ENCODE measurements at regions not wholly inside any gene's neighbourhood (a gene's known extent, or its start where the extent isn't known, plus 50 kb on each side); places are given as distances from the start of the nearest gene placed in this dataset.
"Not testable (repeated sequence)": the region's sequence is repeated elsewhere in the genome, so short reads cannot be mapped to it uniquely, and the experiment has no call there.

- no peak overlapping the region for H3K4me3 ChIP-seq (ENCODE audit: low read depth, low read length)
- Mint-ChIP-seq H3K4me1 (no peaks in the 10 kb centered on the region), H3K27ac (no peak overlapping the region), H3K27me3 (no peaks in the 10 kb centered on the region), H3K9me3 (peaks cover 3 to 27% (median 5%) of the 10 kb centered on the region in 7 donors), H3K36me3 (no peaks in the 10 kb centered on the region), H3K4me3 (no peak overlapping the region)
- H3K9me3 ChIP-seq (ENCODE audit: control insufficient read depth in 2 of 2, low read length in 2 of 2), result peaks cover 0 to 2% of the 10 kb centered on the region in 2 experiments
- no peaks in the 10 kb centered on the region for H3K27me3 ChIP-seq (ENCODE audit: control insufficient read depth, insufficient read depth, low read length)
- DNase-seq (no peak), ATAC-seq (ENCODE audit: low read depth in 2 of 2) (no peak)
- no peaks in the 10 kb centered on the region for H3K36me3 ChIP-seq (ENCODE audit: control insufficient read depth, insufficient read depth, low read length)
- H3K27ac ChIP-seq (ENCODE audit: insufficient read depth, low read length, poor library complexity, severe bottlenecking), result no peak overlapping the region
- H3K4me1 ChIP-seq (ENCODE audit: control insufficient read depth, insufficient read depth, low read length, poor library complexity, severe bottlenecking), result no peaks in the 10 kb centered on the region
These were observed 208.2 kb upstream of the CNTNAP5 start for GRCh38 chr2:123816928-123817327.

GRCh38 chr2:123826729-123827271 lies 198.3 kb upstream of the CNTNAP5 start:
- no peak overlapping the region for H3K4me3 ChIP-seq (ENCODE audit: low read depth, low read length)
- no peaks in the 10 kb centered on the region for H3K4me1 Mint-ChIP-seq
- H3K27ac Mint-ChIP-seq, result no peak overlapping the region
- H3K4me1 ChIP-seq (ENCODE audit: control insufficient read depth, insufficient read depth, low read length, poor library complexity, severe bottlenecking), result no peaks in the 10 kb centered on the region
- H3K9me3 Mint-ChIP-seq, result peaks cover 1 to 24% (median 7%) of the 10 kb centered on the region in 7 donors
- H3K36me3 Mint-ChIP-seq, result no peaks in the 10 kb centered on the region
- ATAC-seq (ENCODE audit: low read depth in 2 of 2) (no peak), DNase-seq (no peak)
- no peak overlapping the region for H3K4me3 Mint-ChIP-seq
- no peaks in the 10 kb centered on the region for H3K36me3 ChIP-seq (ENCODE audit: control insufficient read depth, insufficient read depth, low read length)
- H3K9me3 ChIP-seq (ENCODE audit: control insufficient read depth in 2 of 2, low read length in 2 of 2), result peaks cover under 1 to 5% of the 10 kb centered on the region in 2 experiments
- H3K27me3 Mint-ChIP-seq, result no peaks in the 10 kb centered on the region
- no peak overlapping the region for H3K27ac ChIP-seq (ENCODE audit: insufficient read depth, low read length, poor library complexity, severe bottlenecking)
- H3K27me3 ChIP-seq (ENCODE audit: control insufficient read depth, insufficient read depth, low read length), result no peaks in the 10 kb centered on the region

- H3K27me3 Mint-ChIP-seq, result no peaks in the 10 kb centered on the region
- no peaks in the 10 kb centered on the region for H3K36me3 ChIP-seq (ENCODE audit: control insufficient read depth, insufficient read depth, low read length)
- peaks cover 0 to 24% (median 0%) of the 10 kb centered on the region in 7 donors for H3K9me3 Mint-ChIP-seq
- no peaks in the 10 kb centered on the region for H3K4me1 Mint-ChIP-seq
- no peaks in the 10 kb centered on the region for H3K36me3 Mint-ChIP-seq
- H3K27ac Mint-ChIP-seq, result no peak overlapping the region
- DNase-seq, result no peak
- H3K4me3 Mint-ChIP-seq, result no peak overlapping the region
- no peaks in the 10 kb centered on the region for H3K4me1 ChIP-seq (ENCODE audit: control insufficient read depth, insufficient read depth, low read length, poor library complexity, severe bottlenecking)
- no peak for ATAC-seq (ENCODE audit: low read depth in 2 of 2)
- no peaks in the 10 kb centered on the region for H3K27me3 ChIP-seq (ENCODE audit: control insufficient read depth, insufficient read depth, low read length)
- H3K27ac ChIP-seq (ENCODE audit: insufficient read depth, low read length, poor library complexity, severe bottlenecking), result no peak overlapping the region
- peaks cover 2 to 12% of the 10 kb centered on the region in 2 experiments for H3K9me3 ChIP-seq (ENCODE audit: control insufficient read depth in 2 of 2, low read length in 2 of 2)
- H3K4me3 ChIP-seq (ENCODE audit: low read depth, low read length), result no peak overlapping the region
These were observed 185.8 kb upstream of the CNTNAP5 start for GRCh38 chr2:123839326-123839725.

GRCh38 chr2:123840016-123840415 lies 185.1 kb upstream of the CNTNAP5 start:
- DNase-seq (no peak), ATAC-seq (ENCODE audit: low read depth in 2 of 2) (no peak)
- Histone ChIP-seq H3K27ac (ENCODE audit: insufficient read depth, low read length, poor library complexity, severe bottlenecking) (no peak overlapping the region), H3K4me3 (ENCODE audit: low read depth, low read length) (no peak overlapping the region), H3K4me1 (ENCODE audit: control insufficient read depth, insufficient read depth, low read length, poor library complexity, severe bottlenecking) (no peaks in the 10 kb centered on the region), H3K36me3 (ENCODE audit: control insufficient read depth, insufficient read depth, low read length) (no peaks in the 10 kb centered on the region), H3K27me3 (ENCODE audit: control insufficient read depth, insufficient read depth, low read length) (no peaks in the 10 kb centered on the region), H3K9me3 (ENCODE audit: control insufficient read depth in 2 of 2, low read length in 2 of 2) (peaks cover 2 to 12% of the 10 kb centered on the region in 2 experiments)
- no peaks in the 10 kb centered on the region for H3K4me1 Mint-ChIP-seq
- H3K9me3 Mint-ChIP-seq, result peaks cover 0 to 27% (median 0%) of the 10 kb centered on the region in 7 donors
- H3K27me3 Mint-ChIP-seq, result no peaks in the 10 kb centered on the region
- no peak overlapping the region for H3K4me3 Mint-ChIP-seq
- no peak overlapping the region for H3K27ac Mint-ChIP-seq
- no peaks in the 10 kb centered on the region for H3K36me3 Mint-ChIP-seq

GRCh38 chr2:123840574-123840973 lies 184.5 kb upstream of the CNTNAP5 start:
- no peaks in the 10 kb centered on the region for H3K4me1 ChIP-seq (ENCODE audit: control insufficient read depth, insufficient read depth, low read length, poor library complexity, severe bottlenecking)
- no peaks in the 10 kb centered on the region for H3K27me3 ChIP-seq (ENCODE audit: control insufficient read depth, insufficient read depth, low read length)
- no peak overlapping the region for H3K27ac ChIP-seq (ENCODE audit: insufficient read depth, low read length, poor library complexity, severe bottlenecking)
- Mint-ChIP-seq H3K27me3 (no peaks in the 10 kb centered on the region), H3K27ac (no peak overlapping the region), H3K36me3 (no peaks in the 10 kb centered on the region), H3K4me1 (no peaks in the 10 kb centered on the region), H3K9me3 (peaks cover 0 to 27% (median 0%) of the 10 kb centered on the region in 7 donors), H3K4me3 (no peak overlapping the region)
- no peaks in the 10 kb centered on the region for H3K36me3 ChIP-seq (ENCODE audit: control insufficient read depth, insufficient read depth, low read length)
- DNase-seq (no peak), ATAC-seq (ENCODE audit: low read depth in 2 of 2) (no peak)
- H3K9me3 ChIP-seq (ENCODE audit: control insufficient read depth in 2 of 2, low read length in 2 of 2), result peaks cover 2 to 12% of the 10 kb centered on the region in 2 experiments
- H3K4me3 ChIP-seq (ENCODE audit: low read depth, low read length), result no peak overlapping the region

- H3K27ac Mint-ChIP-seq, result no peak overlapping the region
- H3K4me3 Mint-ChIP-seq, result no peak overlapping the region
- Histone ChIP-seq H3K27me3 (ENCODE audit: control insufficient read depth, insufficient read depth, low read length) (no peaks in the 10 kb centered on the region), H3K9me3 (ENCODE audit: control insufficient read depth in 2 of 2, low read length in 2 of 2) (peaks cover 0 to 14% of the 10 kb centered on the region in 2 experiments), H3K36me3 (ENCODE audit: control insufficient read depth, insufficient read depth, low read length) (no peaks in the 10 kb centered on the region), H3K4me1 (ENCODE audit: control insufficient read depth, insufficient read depth, low read length, poor library complexity, severe bottlenecking) (no peaks in the 10 kb centered on the region), H3K27ac (ENCODE audit: insufficient read depth, low read length, poor library complexity, severe bottlenecking) (no peak overlapping the region), H3K4me3 (ENCODE audit: low read depth, low read length) (no peak overlapping the region)
- H3K27me3 Mint-ChIP-seq, result no peaks in the 10 kb centered on the region
- peaks cover 0 to 22% (median 9%) of the 10 kb centered on the region in 7 donors for H3K9me3 Mint-ChIP-seq
- DNase-seq (no peak), ATAC-seq (ENCODE audit: low read depth in 2 of 2) (no peak)
- no peaks in the 10 kb centered on the region for H3K4me1 Mint-ChIP-seq
- no peaks in the 10 kb centered on the region for H3K36me3 Mint-ChIP-seq
These were observed 173.8 kb upstream of the CNTNAP5 start for GRCh38 chr2:123851281-123851680.

GRCh38 chr2:123853161-123853560 lies 171.9 kb upstream of the CNTNAP5 start:
- H3K9me3 ChIP-seq (ENCODE audit: control insufficient read depth in 2 of 2, low read length in 2 of 2), result peaks cover 0 to 15% of the 10 kb centered on the region in 2 experiments
- H3K4me1 ChIP-seq (ENCODE audit: control insufficient read depth, insufficient read depth, low read length, poor library complexity, severe bottlenecking), result no peaks in the 10 kb centered on the region
- ATAC-seq (ENCODE audit: low read depth in 2 of 2) (no peak), DNase-seq (no peak)
- H3K4me1 Mint-ChIP-seq, result no peaks in the 10 kb centered on the region
- H3K27ac Mint-ChIP-seq, result no peak overlapping the region
- no peaks in the 10 kb centered on the region for H3K36me3 Mint-ChIP-seq
- peaks cover 0 to 21% (median 10%) of the 10 kb centered on the region in 7 donors for H3K9me3 Mint-ChIP-seq
- H3K4me3 Mint-ChIP-seq, result no peak overlapping the region
- H3K27me3 ChIP-seq (ENCODE audit: control insufficient read depth, insufficient read depth, low read length), result no peaks in the 10 kb centered on the region
- H3K27me3 Mint-ChIP-seq, result no peaks in the 10 kb centered on the region
- no peak overlapping the region for H3K4me3 ChIP-seq (ENCODE audit: low read depth, low read length)
- H3K27ac ChIP-seq (ENCODE audit: insufficient read depth, low read length, poor library complexity, severe bottlenecking), result no peak overlapping the region
- H3K36me3 ChIP-seq (ENCODE audit: control insufficient read depth, insufficient read depth, low read length), result no peaks in the 10 kb centered on the region

GRCh38 chr2:123859031-123859430 lies 166.1 kb upstream of the CNTNAP5 start:
- not testable (repeated sequence) for DNase-seq; H3K4me3 Mint-ChIP-seq; H3K36me3 Mint-ChIP-seq; H3K9me3 ChIP-seq (ENCODE audit: control insufficient read depth in 2 of 2, low read length in 2 of 2); H3K27ac Mint-ChIP-seq; H3K36me3 ChIP-seq (ENCODE audit: control insufficient read depth, insufficient read depth, low read length); ATAC-seq (ENCODE audit: low read depth in 2 of 2); H3K4me3 ChIP-seq (ENCODE audit: low read depth, low read length); H3K27me3 ChIP-seq (ENCODE audit: control insufficient read depth, insufficient read depth, low read length); H3K27me3 Mint-ChIP-seq; H3K27ac ChIP-seq (ENCODE audit: insufficient read depth, low read length, poor library complexity, severe bottlenecking); H3K4me1 Mint-ChIP-seq; H3K4me1 ChIP-seq (ENCODE audit: control insufficient read depth, insufficient read depth, low read length, poor library complexity, severe bottlenecking)
- peaks cover 4 to 36% (median 18%) of the 10 kb centered on the region in 7 donors for H3K9me3 Mint-ChIP-seq

Data from CD4-positive, CD25-positive, alpha-beta regulatory T cell (primary cell).